Caco-2 (cell line): ENCODE measurements at regions not wholly inside any gene's neighbourhood (a gene's known extent, or its start where the extent isn't known, plus 50 kb on each side); places are given as distances from the start of the nearest gene placed in this dataset.

ENCODE experiments used
- BruUV-seq: library from RNA; stranded (reverse); fragments of 400-500 nt; replicated peaks from 2 replicates; lab custom pipeline; 2021; lab: Mats Ljungman, UMichigan
- CTCF ChIA-PET: fragments of 300-600 bp; sonication (Branson Sonifier 250); formaldehyde crosslinking; loops from one replicate; lab custom pipeline; 2022; ENCODE audit warnings: antibody characterized with exemption; lab: Charles Lee
- POLR2A ChIA-PET: fragments of 300-600 bp; sonication (Branson Sonifier 250); formaldehyde crosslinking; loops from one replicate; lab custom pipeline; 2022; ENCODE audit warnings: antibody characterized with exemption; lab: Charles Lee
- DNase-seq, 2 experiments: peaks; one replicate each; pipeline versions ENCODE4 v3.0.0 to v3.0.0-alpha.2; 2020 to 2022
- H3K27me3 ChIP-seq: replicated peaks from 2 replicates; pipeline ENCODE4 v1.6.0; 2011; ENCODE audit warnings: low read length; ENCODE audit not compliant: control insufficient read depth, insufficient read depth
- H3K36me3 ChIP-seq: 2 replicates; pipeline ENCODE4 v1.5.1; 2011; ENCODE audit warnings: low read length; ENCODE audit not compliant: control insufficient read depth, insufficient read depth
- H3K4me1 ChIP-seq: fragments of 250-450 bp; sonication (Bioruptor Pico); 2 replicates; pipeline ENCODE4 v1.5.1; 2020; ENCODE audit warnings: mild to moderate bottlenecking
- H3K4me3 ChIP-seq: 2 replicates; pipeline ENCODE4 v1.5.1; 2011; ENCODE audit warnings: low read depth, mild to moderate bottlenecking, control low read depth, low read length
- H3K9me3 ChIP-seq: fragments of 250-450 bp; sonication (Bioruptor Pico); 2 replicates; pipeline ENCODE4 v1.5.1; 2020; ENCODE audit warnings: mild to moderate bottlenecking, moderate library complexity
- H3K27ac Mint-ChIP-seq: one replicate; pipeline ENCODE4 v1.8.0; 2022; ENCODE audit warnings: mixed read lengths; ENCODE audit not compliant: unreplicated experiment
- H3K27me3 Mint-ChIP-seq: one replicate; pipeline ENCODE4 v1.8.0; 2022; ENCODE audit warnings: mixed read lengths; ENCODE audit not compliant: insufficient read depth, unreplicated experiment
- H3K36me3 Mint-ChIP-seq: one replicate; pipeline ENCODE4 v1.8.0; 2022; ENCODE audit warnings: mild to moderate bottlenecking, mixed read lengths; ENCODE audit not compliant: insufficient read depth, unreplicated experiment
- H3K4me1 Mint-ChIP-seq: one replicate; pipeline ENCODE4 v1.8.0; 2022; ENCODE audit warnings: low read depth, mixed read lengths; ENCODE audit not compliant: unreplicated experiment
- H3K4me3 Mint-ChIP-seq: one replicate; pipeline ENCODE4 v1.8.0; 2022; ENCODE audit warnings: mild to moderate bottlenecking, moderate library complexity, mixed read lengths; ENCODE audit not compliant: unreplicated experiment
- H3K9me3 Mint-ChIP-seq: one replicate; pipeline ENCODE4 v1.8.0; 2022; ENCODE audit warnings: mixed read lengths; ENCODE audit not compliant: unreplicated experiment
- CTCF ChIP-seq, 2 experiments: fragments of 200-600 bp in 1 of 2; IDR thresholded peaks; 1 replicate in 1 of 2; 2 replicates in 1 of 2; pipeline versions ENCODE4 v1.5.1 to v1.8.0; 2011 to 2022; ENCODE audit warnings: antibody characterized with exemption in 1 of 2, control low read depth in 1 of 2, inconsistent platforms in 1 of 2, low read depth in 1 of 2, low read length in 1 of 2, mild to moderate bottlenecking in 1 of 2, moderate library complexity in 1 of 2; ENCODE audit not compliant: insufficient read depth in 1 of 2, severe bottlenecking in 1 of 2, unreplicated experiment in 1 of 2
- intact Hi-C: fragments of 100-400 bp; cut with micrococcal nuclease; formaldehyde crosslinking; loops from one replicate; pipeline ENCODE4 v1.10.0; 2022; ENCODE audit not compliant: unreplicated experiment

- Histone ChIP-seq H3K4me1 (no peaks in the 10 kb centered on the region), H3K4me3 (no peak overlapping the region), H3K36me3 (no peaks in the 10 kb centered on the region), H3K27me3 (no peaks in the 10 kb centered on the region), H3K9me3 (no peaks in the 10 kb centered on the region)
- BruUV-seq: no TSS peak
- POLR2A ChIA-PET: no interaction called here
- CTCF ChIA-PET: no interaction called here
- no peak overlapping the region for H3K27ac Mint-ChIP-seq
- intact Hi-C loops: no loop called here
- no peaks in the 10 kb centered on the region for H3K4me1 Mint-ChIP-seq
- no peaks in the 10 kb centered on the region for H3K36me3 Mint-ChIP-seq
- DNase-seq: no peak
- no peaks in the 10 kb centered on the region for H3K9me3 Mint-ChIP-seq
- no peak for TF ChIP-seq CTCF (IDR thresholded peaks at IDR 0.05; ENCODE audit: insufficient read depth in 1 of 2, low read depth in 1 of 2, low read length in 1 of 2, severe bottlenecking in 1 of 2, unreplicated experiment in 1 of 2)
- H3K4me3 Mint-ChIP-seq: no peak overlapping the region
- peaks cover 10% of the 10 kb centered on the region for H3K27me3 Mint-ChIP-seq
Observed at GRCh38 chr13:103615771-103616170, 549.6 kb upstream of the SLC10A2 start.

- H3K27me3 ChIP-seq: no peaks in the 10 kb centered on the region
- no peaks in the 10 kb centered on the region for H3K9me3 Mint-ChIP-seq
- H3K27ac Mint-ChIP-seq: no peak overlapping the region
- no peaks in the 10 kb centered on the region for H3K4me1 Mint-ChIP-seq
- intact Hi-C loops: no loop called here
- ChIA-PET CTCF (no interaction called here), POLR2A (no interaction called here)
- no peak overlapping the region for H3K4me3 ChIP-seq
- no TSS peak for BruUV-seq
- H3K27me3 Mint-ChIP-seq: peaks cover 16% of the 10 kb centered on the region
- H3K36me3 ChIP-seq: no peaks in the 10 kb centered on the region
- no peaks in the 10 kb centered on the region for H3K4me1 ChIP-seq
- H3K36me3 Mint-ChIP-seq: no peaks in the 10 kb centered on the region
- H3K4me3 Mint-ChIP-seq: no peak overlapping the region
- no peak for DNase-seq
- no peaks in the 10 kb centered on the region for H3K9me3 ChIP-seq
- TF ChIP-seq CTCF (IDR thresholded peaks at IDR 0.05; ENCODE audit: insufficient read depth in 1 of 2, low read depth in 1 of 2, low read length in 1 of 2, severe bottlenecking in 1 of 2, unreplicated experiment in 1 of 2): no peak
Observed at GRCh38 chr13:103614761-103615160, 548.5 kb upstream of the SLC10A2 start.

- Mint-ChIP-seq H3K4me1 (no peaks in the 10 kb centered on the region), H3K9me3 (no peaks in the 10 kb centered on the region), H3K4me3 (no peak overlapping the region), H3K27me3 (peaks cover 6% of the 10 kb centered on the region), H3K36me3 (no peaks in the 10 kb centered on the region), H3K27ac (no peak overlapping the region)
- intact Hi-C loops: no loop called here
- Histone ChIP-seq H3K27me3 (no peaks in the 10 kb centered on the region), H3K4me1 (no peaks in the 10 kb centered on the region), H3K4me3 (no peak overlapping the region), H3K9me3 (no peaks in the 10 kb centered on the region), H3K36me3 (no peaks in the 10 kb centered on the region)
- no TSS peak for BruUV-seq
- no peak for TF ChIP-seq CTCF (IDR thresholded peaks at IDR 0.05; ENCODE audit: insufficient read depth in 1 of 2, low read depth in 1 of 2, low read length in 1 of 2, severe bottlenecking in 1 of 2, unreplicated experiment in 1 of 2)
- DNase-seq: no peak
- ChIA-PET POLR2A (no interaction called here), CTCF (no interaction called here)
Observed at GRCh38 chr13:103607995-103608394, 541.8 kb upstream of the SLC10A2 start.
